Nephron progenitor cell (in vitro differentiated cells): ENCODE measurements at regions not wholly inside any gene's neighbourhood (a gene's known extent, or its start where the extent isn't known, plus 50 kb on each side); places are given as distances from the start of the nearest gene placed in this dataset.

Experiments used
- DNase-seq: peaks from one replicate; pipeline ENCODE4 v3.0.0; 2021
- H3K27ac Mint-ChIP-seq: 2 replicates; pipeline ENCODE4 v1.8.0; 2021; ENCODE audit warnings: mild to moderate bottlenecking, moderate library complexity, mixed read lengths
- H3K27me3 Mint-ChIP-seq: 2 replicates; pipeline ENCODE4 v1.8.0; 2021; ENCODE audit warnings: mild to moderate bottlenecking, low read depth, mixed read lengths; ENCODE audit not compliant: poor library complexity
- H3K36me3 Mint-ChIP-seq: 2 replicates; pipeline ENCODE4 v1.8.0; 2021; ENCODE audit warnings: low read depth, mixed read lengths
- H3K4me1 Mint-ChIP-seq: 2 replicates; pipeline ENCODE4 v1.8.0; 2021; ENCODE audit warnings: mixed read lengths
- H3K4me3 Mint-ChIP-seq: 2 replicates; pipeline ENCODE4 v1.8.0; 2021; ENCODE audit warnings: mild to moderate bottlenecking, moderate library complexity, mixed read lengths
- H3K9me3 Mint-ChIP-seq: 2 replicates; pipeline ENCODE4 v1.8.0; 2021; ENCODE audit warnings: mild to moderate bottlenecking, moderate library complexity, mixed read lengths
- TF ChIP-seq, protein P1 (sequence below): fragments of 200-600 bp; sonication (generic); IDR thresholded peaks from 2 replicates; pipeline ENCODE4 v1.5.0; 2021; ENCODE audit warnings: antibody characterized with exemption

DNA sequence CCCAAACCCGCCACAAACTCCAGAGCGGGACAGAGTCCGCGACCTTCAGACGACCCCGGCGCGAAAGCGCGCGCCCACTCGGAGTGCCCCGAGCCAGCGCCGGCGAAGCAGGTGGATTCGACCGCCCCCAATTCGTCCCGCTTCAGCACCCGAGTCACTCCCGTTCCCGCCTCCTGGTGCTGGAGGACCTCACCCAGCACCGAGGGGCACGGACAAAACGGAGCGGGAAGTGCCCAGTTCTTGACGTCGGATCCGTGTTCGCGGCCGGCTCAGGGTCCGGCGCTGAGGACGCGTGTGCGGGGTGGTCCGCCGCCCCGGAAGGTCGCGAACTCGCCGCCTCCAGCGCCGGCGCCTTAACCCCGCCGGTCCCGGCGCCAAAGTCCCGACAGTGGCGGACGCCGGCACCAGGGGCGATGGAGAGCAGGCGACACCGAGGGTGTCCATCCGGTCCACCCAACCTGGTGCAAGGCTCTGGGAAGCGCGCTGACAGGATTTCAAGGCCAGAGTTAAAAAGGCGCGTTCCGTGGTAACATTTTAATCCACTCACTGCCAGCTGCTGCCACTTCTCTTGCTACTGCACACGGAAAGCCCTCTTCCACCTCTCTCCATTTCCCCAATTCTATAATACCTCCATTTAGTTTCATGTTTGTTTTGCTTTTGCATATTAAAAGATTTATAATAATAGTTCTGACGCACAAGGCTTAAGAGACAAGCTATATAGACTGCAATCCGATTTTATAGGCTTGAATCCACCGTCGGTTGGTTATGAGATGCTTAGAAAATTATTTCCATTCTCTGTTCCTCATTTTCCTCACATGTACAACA lies 240.0 kb upstream of the CPNE8 start:
- no peak overlapping the region for H3K27ac Mint-ChIP-seq
- peaks cover 9% of the 10 kb centered on the region for H3K27me3 Mint-ChIP-seq
- H3K36me3 Mint-ChIP-seq = peaks cover 10% of the 10 kb centered on the region
- no peaks in the 10 kb centered on the region for H3K4me1 Mint-ChIP-seq
- peak; percentile 57 for DNase-seq
- TF ChIP-seq, protein P1, sequence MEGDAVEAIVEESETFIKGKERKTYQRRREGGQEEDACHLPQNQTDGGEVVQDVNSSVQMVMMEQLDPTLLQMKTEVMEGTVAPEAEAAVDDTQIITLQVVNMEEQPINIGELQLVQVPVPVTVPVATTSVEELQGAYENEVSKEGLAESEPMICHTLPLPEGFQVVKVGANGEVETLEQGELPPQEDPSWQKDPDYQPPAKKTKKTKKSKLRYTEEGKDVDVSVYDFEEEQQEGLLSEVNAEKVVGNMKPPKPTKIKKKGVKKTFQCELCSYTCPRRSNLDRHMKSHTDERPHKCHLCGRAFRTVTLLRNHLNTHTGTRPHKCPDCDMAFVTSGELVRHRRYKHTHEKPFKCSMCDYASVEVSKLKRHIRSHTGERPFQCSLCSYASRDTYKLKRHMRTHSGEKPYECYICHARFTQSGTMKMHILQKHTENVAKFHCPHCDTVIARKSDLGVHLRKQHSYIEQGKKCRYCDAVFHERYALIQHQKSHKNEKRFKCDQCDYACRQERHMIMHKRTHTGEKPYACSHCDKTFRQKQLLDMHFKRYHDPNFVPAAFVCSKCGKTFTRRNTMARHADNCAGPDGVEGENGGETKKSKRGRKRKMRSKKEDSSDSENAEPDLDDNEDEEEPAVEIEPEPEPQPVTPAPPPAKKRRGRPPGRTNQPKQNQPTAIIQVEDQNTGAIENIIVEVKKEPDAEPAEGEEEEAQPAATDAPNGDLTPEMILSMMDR = peak; percentile 34
- peaks cover 49% of the 10 kb centered on the region for H3K9me3 Mint-ChIP-seq
- peak overlapping the region; percentile 38 for H3K4me3 Mint-ChIP-seq

DNA sequence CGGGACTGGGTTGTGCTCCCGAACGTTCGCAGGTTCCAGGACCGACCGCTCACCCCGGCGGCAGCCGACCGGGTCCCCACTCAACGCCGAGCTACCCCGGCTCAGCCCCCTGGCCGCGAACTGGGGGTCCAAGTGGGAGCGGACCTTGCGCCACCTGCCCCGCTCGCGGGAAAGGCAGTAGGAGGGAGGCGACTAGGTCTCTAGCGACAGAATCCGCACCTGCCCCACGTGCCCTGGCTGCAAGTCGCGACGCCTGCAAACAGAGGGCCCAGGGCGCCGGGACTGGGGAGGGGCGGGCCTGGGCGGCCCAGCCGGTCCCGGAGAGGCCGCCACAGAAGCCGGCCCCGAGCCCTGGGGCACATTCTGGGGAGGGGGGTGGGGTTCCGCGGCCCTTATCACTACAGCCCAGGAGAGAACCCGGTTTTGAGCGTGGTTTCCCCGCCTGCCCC lies 239.2 kb upstream of the CPNE8 start:
- peaks cover 6% of the 10 kb centered on the region for H3K27me3 Mint-ChIP-seq
- TF ChIP-seq, protein P1 = no peak
- H3K9me3 Mint-ChIP-seq = peaks cover 41% of the 10 kb centered on the region

DNA sequence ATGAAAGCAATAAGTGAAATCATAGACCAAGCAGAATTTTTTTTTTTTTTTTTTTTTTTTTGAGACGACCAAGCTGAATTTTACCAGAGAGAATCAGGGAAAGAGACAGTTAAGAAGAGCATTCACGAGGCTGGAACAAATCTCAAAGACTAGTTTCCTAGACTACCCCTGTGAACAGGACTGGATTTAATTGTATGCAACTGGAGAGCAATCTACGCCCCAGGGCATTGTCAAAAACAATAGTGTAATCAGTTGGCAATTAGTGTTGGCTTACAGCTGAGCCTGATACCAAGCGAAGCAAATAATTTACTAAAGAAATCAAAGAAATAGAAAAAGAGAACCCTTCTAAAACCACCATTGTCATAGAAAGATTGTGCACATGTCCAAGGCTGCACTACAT lies 232.9 kb upstream of the CPNE8 start:
- Mint-ChIP-seq H3K27me3 (no peaks in the 10 kb centered on the region), H3K4me3 (no peak overlapping the region), H3K9me3 (no peaks in the 10 kb centered on the region), H3K36me3 (no peaks in the 10 kb centered on the region), H3K4me1 (no peaks in the 10 kb centered on the region), H3K27ac (no peak overlapping the region)
- no peak for DNase-seq
- TF ChIP-seq, protein P1 = no peak

More for the DNA sequence above, 239.2 kb upstream of the CPNE8 start:
- no peak for DNase-seq
- no peaks in the 10 kb centered on the region for H3K4me1 Mint-ChIP-seq
- H3K4me3 Mint-ChIP-seq = no peak overlapping the region
- H3K27ac Mint-ChIP-seq = no peak overlapping the region
- peaks cover 10% of the 10 kb centered on the region for H3K36me3 Mint-ChIP-seq

DNA sequence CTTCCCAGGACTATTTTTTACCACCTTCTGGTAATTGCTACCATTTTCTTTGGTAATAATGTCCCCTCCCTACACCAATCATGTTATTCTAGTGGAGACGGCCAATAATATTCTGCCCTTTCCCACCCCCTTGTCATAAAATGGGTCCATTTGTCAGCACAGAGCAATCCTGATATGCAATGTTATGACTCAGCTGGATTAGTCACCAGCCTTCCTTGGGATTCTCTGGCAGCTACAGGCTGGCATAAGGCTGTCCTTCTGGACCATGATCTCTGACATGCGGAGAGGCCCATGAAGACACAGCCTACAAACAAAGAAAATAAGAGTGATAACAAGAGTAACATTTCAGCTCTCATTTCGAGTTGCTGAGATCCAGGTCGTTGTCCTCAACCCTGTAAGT lies 222.0 kb upstream of the CPNE8 start:
- H3K4me3 Mint-ChIP-seq = no peak overlapping the region
- H3K27me3 Mint-ChIP-seq = no peaks in the 10 kb centered on the region
- H3K9me3 Mint-ChIP-seq = no peaks in the 10 kb centered on the region
- H3K4me1 Mint-ChIP-seq = peaks cover 5% of the 10 kb centered on the region
- TF ChIP-seq, protein P1 = no peak
- no peak overlapping the region for H3K27ac Mint-ChIP-seq
- DNase-seq = no peak
- no peaks in the 10 kb centered on the region for H3K36me3 Mint-ChIP-seq

DNA sequence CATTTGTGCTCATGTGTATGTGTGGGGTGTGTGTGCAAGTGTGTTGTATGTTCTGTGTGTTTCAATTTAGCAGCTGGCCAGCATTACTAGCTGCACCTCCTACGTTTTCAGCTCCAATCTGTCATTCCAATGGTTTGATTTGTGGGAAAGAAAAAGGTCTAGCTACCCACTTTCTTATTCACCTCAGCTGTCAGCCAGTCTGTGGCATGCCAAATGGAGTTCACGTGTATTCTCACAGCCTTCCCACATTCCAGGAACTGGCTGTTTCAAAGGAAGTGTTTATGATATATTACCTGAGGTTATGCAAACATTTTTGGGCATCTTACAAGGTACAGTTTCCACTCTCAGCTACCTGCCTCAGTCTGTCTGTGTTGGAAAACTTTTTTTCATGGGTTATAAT lies 220.2 kb upstream of the CPNE8 start:
- H3K9me3 Mint-ChIP-seq = peaks cover 8% of the 10 kb centered on the region

More for the DNA sequence above, 220.2 kb upstream of the CPNE8 start:
- TF ChIP-seq, protein P1 = no peak
- H3K4me1 Mint-ChIP-seq = peaks cover 5% of the 10 kb centered on the region
- H3K36me3 Mint-ChIP-seq = peaks cover 4% of the 10 kb centered on the region
- no peak overlapping the region for H3K27ac Mint-ChIP-seq
- H3K27me3 Mint-ChIP-seq = no peaks in the 10 kb centered on the region
- DNase-seq = no peak
- H3K4me3 Mint-ChIP-seq = no peak overlapping the region
